ENCODE measurements at regions not wholly inside any gene's neighbourhood (a gene's known extent, or its start where the extent isn't known, plus 50 kb on each side); places are given as distances from the start of the nearest gene placed in this dataset.

GRCh38 chr5:25399878-25400480, 755.2 kb upstream of the CDH10 start:
- TF ChIP-seq, protein P1, sequence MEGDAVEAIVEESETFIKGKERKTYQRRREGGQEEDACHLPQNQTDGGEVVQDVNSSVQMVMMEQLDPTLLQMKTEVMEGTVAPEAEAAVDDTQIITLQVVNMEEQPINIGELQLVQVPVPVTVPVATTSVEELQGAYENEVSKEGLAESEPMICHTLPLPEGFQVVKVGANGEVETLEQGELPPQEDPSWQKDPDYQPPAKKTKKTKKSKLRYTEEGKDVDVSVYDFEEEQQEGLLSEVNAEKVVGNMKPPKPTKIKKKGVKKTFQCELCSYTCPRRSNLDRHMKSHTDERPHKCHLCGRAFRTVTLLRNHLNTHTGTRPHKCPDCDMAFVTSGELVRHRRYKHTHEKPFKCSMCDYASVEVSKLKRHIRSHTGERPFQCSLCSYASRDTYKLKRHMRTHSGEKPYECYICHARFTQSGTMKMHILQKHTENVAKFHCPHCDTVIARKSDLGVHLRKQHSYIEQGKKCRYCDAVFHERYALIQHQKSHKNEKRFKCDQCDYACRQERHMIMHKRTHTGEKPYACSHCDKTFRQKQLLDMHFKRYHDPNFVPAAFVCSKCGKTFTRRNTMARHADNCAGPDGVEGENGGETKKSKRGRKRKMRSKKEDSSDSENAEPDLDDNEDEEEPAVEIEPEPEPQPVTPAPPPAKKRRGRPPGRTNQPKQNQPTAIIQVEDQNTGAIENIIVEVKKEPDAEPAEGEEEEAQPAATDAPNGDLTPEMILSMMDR (IDR thresholded peaks at IDR 0.05; ENCODE audit: low read depth, low read length, poor library complexity, severe bottlenecking) = no peak
- no peak for TF ChIP-seq EZH2phosphoT487 (IDR thresholded peaks at IDR 0.05; ENCODE audit: borderline replicate concordance, low read length)

All from DOHH2 (cell line).